HepG2 (cell line): ENCODE measurements at regions not wholly inside any gene's neighbourhood (a gene's known extent, or its start where the extent isn't known, plus 50 kb on each side); places are given as distances from the start of the nearest gene placed in this dataset.

Source experiments
- ATAC-seq: fragments of 200-7000 bp; cut with Tn5 transposase; 3 replicates; pipeline ENCODE4 v1.9.1; 2020; ENCODE audit warnings: mild to moderate bottlenecking, moderate library complexity
- BruUV-seq: library from RNA; stranded (reverse); fragments of 400-500 nt; replicated peaks from 2 replicates; lab custom pipeline; 2021; lab: Mats Ljungman, UMichigan
- CTCF ChIA-PET: fragments of 300-600 bp; formaldehyde crosslinking; extraction: SDS; loops from one replicate; lab custom pipeline; 2021; ENCODE audit warnings: low total read pairs, inconsistent platforms, low intra/inter-chr PET ratio; lab: Yijun Ruan, JAX
- POLR2A ChIA-PET: fragments of 350-600 bp; sonication (Branson Sonifier 250); formaldehyde crosslinking; loops from one replicate; lab custom pipeline; 2020; ENCODE audit warnings: antibody characterized with exemption, inconsistent platforms; lab: Yijun Ruan, JAX
- DNase-seq: peaks from one replicate; pipeline ENCODE4 v3.0.0-alpha.2; 2015; ENCODE audit warnings: low spot score
- FAIRE-seq: peaks from 3 replicates; lab custom pipeline; 2011; peaks lifted over from hg19 to GRCh38; lab: Jason Lieb, UNC
- H2AFZ ChIP-seq: one replicate; pipeline ENCODE4 v1.6.1; 2011; ENCODE audit warnings: low read length, inconsistent platforms
- H3K27ac ChIP-seq: fragments of 300-600 bp; 3 replicates; pipeline ENCODE4 v1.8.0; 2011; ENCODE audit warnings: mixed run types, mild to moderate bottlenecking, mixed read lengths, low read length, inconsistent platforms; ENCODE audit not compliant: insufficient read depth; ENCODE audit errors: extremely low read length
- H3K27me3 ChIP-seq, 2 experiments: fragments of 200-600 bp in 1 of 2; 2 replicates in 1 of 2; 3 replicates in 1 of 2; pipeline versions ENCODE4 v1.6.0 to v1.8.0; 2011; ENCODE audit warnings: low read length in 2 of 2, mild to moderate bottlenecking in 2 of 2, moderate library complexity in 2 of 2, inconsistent platforms in 1 of 2; ENCODE audit not compliant: insufficient read depth in 2 of 2, control insufficient read depth in 1 of 2
- H3K36me3 ChIP-seq, 2 experiments: fragments of 200-600 bp in 1 of 2; replicated peaks in 1 of 2; 2 replicates in 1 of 2; 3 replicates in 1 of 2; pipeline versions ENCODE4 v1.5.1 to v1.8.0; 2011; ENCODE audit warnings: low read length in 2 of 2, inconsistent platforms in 1 of 2; ENCODE audit not compliant: insufficient read depth in 2 of 2, control insufficient read depth in 1 of 2
- H3K4me1 ChIP-seq: 2 replicates; pipeline ENCODE4 v1.5.1; 2012; ENCODE audit warnings: low read length, inconsistent platforms; ENCODE audit not compliant: insufficient read depth
- H3K4me2 ChIP-seq: 2 replicates; pipeline ENCODE4 v1.6.0; 2011; ENCODE audit warnings: low read depth, low read length, inconsistent platforms
- H3K4me3 ChIP-seq, 3 experiments: fragments of 200-600 bp in 1 of 3; sonication (generic), shearing (Covaris generic) in 1 of 3; replicated peaks in 1 of 3; 2 replicates each; pipeline ENCODE4 v1.5.1; 2011 to 2016; ENCODE audit warnings: low read length in 3 of 3, inconsistent platforms in 2 of 3, low read depth in 2 of 3, mild to moderate bottlenecking in 2 of 3, control low read depth in 1 of 3, mixed read lengths in 1 of 3; ENCODE audit not compliant: insufficient read depth in 1 of 3
- H3K79me2 ChIP-seq: one replicate; pipeline ENCODE4 v1.6.1; 2011; ENCODE audit warnings: low read length, inconsistent platforms; ENCODE audit not compliant: insufficient read depth
- H3K9ac ChIP-seq: 2 replicates; pipeline ENCODE4 v1.6.0; 2011; ENCODE audit warnings: mild to moderate bottlenecking, low read depth, low read length, inconsistent platforms; ENCODE audit not compliant: insufficient read depth
- H3K9me3 ChIP-seq: 2 replicates; pipeline ENCODE4 v1.5.1; 2012; ENCODE audit warnings: mild to moderate bottlenecking, low read length
- H4K20me1 ChIP-seq: 2 replicates; pipeline ENCODE4 v1.6.0; 2011; ENCODE audit warnings: inconsistent platforms, mild to moderate bottlenecking, low read length, moderate library complexity; ENCODE audit not compliant: insufficient read depth
- ATF6 ChIP-seq: sonication (generic); formaldehyde crosslinking; conservative IDR thresholded peaks from 2 replicates; pipeline ENCODE4 v1.4.0; 2020; ENCODE audit warnings: missing genetic modification reagents
- HOMEZ ChIP-seq: IDR thresholded peaks from 2 replicates; pipeline ENCODE4 v1.6.1; 2016; ENCODE audit warnings: low read depth
- JUNB ChIP-seq: sonication (generic); formaldehyde crosslinking; IDR thresholded peaks from 2 replicates; pipeline ENCODE4 v1.8.0; 2022; ENCODE audit warnings: missing genetic modification reagents, mild to moderate bottlenecking, borderline replicate concordance
- MTF2 ChIP-seq: sonication (generic); formaldehyde crosslinking; IDR thresholded peaks from 2 replicates; pipeline ENCODE4 v1.5.0; 2020; ENCODE audit warnings: missing genetic modification reagents, borderline replicate concordance
- TGIF2 ChIP-seq: IDR thresholded peaks from 2 replicates; pipeline ENCODE4 v1.6.1; 2016; ENCODE audit warnings: control low read depth, missing compliant biosample characterization
- ZBTB40 ChIP-seq, 2 experiments: fragments of 450-650 bp in 1 of 2; sonication (generic) in 1 of 2; formaldehyde crosslinking in 1 of 2; IDR thresholded peaks; 2 replicates each; pipeline versions ENCODE4 v1.6.1 to v1.8.0; 2016 to 2022; ENCODE audit warnings: antibody characterized with exemption in 1 of 2, mild to moderate bottlenecking in 1 of 2, missing genetic modification reagents in 1 of 2
- ZNF670 ChIP-seq: sonication (generic); formaldehyde crosslinking; IDR thresholded peaks from 2 replicates; pipeline ENCODE4 v1.8.0; 2022; ENCODE audit warnings: mild to moderate bottlenecking, missing genetic modification reagents, borderline replicate concordance
- ZNF800 ChIP-seq: sonication (generic); formaldehyde crosslinking; IDR thresholded peaks from 2 replicates; pipeline ENCODE4 v1.4.0; 2020; ENCODE audit warnings: missing genetic modification reagents
- ZSCAN12 ChIP-seq: sonication (generic); formaldehyde crosslinking; IDR thresholded peaks from 2 replicates; pipeline ENCODE4 v1.9.0; 2021; ENCODE audit warnings: mild to moderate bottlenecking, missing genetic modification reagents
- WGBS: methylation state at CpG from one replicate; pipeline ENCODE4 v1.1.6; 2017; ENCODE audit warnings: low lambda C conversion rate; 5-methylcytosine and 5-hydroxymethylcytosine counted together
- in situ Hi-C: cut with HindIII; loops from 2 replicates; pipeline ENCODE4 v1.10.0; 2017; ENCODE audit warnings: low pct_unique_long_range_greater_than_20kb; ENCODE audit not compliant: extremely low pct_ligation_motif_present
- intact Hi-C: fragments of 100-400 bp; cut with micrococcal nuclease; formaldehyde crosslinking; loops from one replicate; pipeline ENCODE4 v1.10.0; 2022; ENCODE audit not compliant: unreplicated experiment

- BruUV-seq = no TSS peak
- intact Hi-C loops (no loop called here), in situ Hi-C loops (no loop called here)
- Histone ChIP-seq H2AFZ (no peak overlapping the region), H4K20me1 (no peaks in the 10 kb centered on the region), H3K4me2 (no peak overlapping the region), H3K36me3 (no peaks in the 10 kb centered on the region), H3K4me1 (no peaks in the 10 kb centered on the region), H3K9me3 (peaks cover 44% of the 10 kb centered on the region), H3K27me3 (no peaks in the 10 kb centered on the region), H3K4me3 (no peak overlapping the region), H3K79me2 (no peaks in the 10 kb centered on the region), H3K27ac (no peak overlapping the region), H3K9ac (no peak overlapping the region)
- no peak for DNase-seq
- no peak for ATAC-seq
- CTCF ChIA-PET = no interaction called here
- WGBS = 8% methylated on average over 2 of the region's 2 CpGs
- no peak for FAIRE-seq
- POLR2A ChIA-PET = no interaction called here
- no peak for TF ChIP-seq HOMEZ (CRISPR knock-in tag)
- no peak for TF ChIP-seq ATF6 (CRISPR knock-in tag)
- TF ChIP-seq ZNF670 = no peak
- no peak for TF ChIP-seq ZNF800 (CRISPR knock-in tag)
- no peak for TF ChIP-seq TGIF2 (CRISPR knock-in tag)
- TF ChIP-seq ZSCAN12 = no peak
- no peak for TF ChIP-seq ZBTB40 (IDR thresholded peaks at IDR 0.05)
- TF ChIP-seq ZBTB40 (CRISPR knock-in tag; IDR thresholded peaks at IDR 0.05) = no peak
- no peak for TF ChIP-seq MTF2 (CRISPR knock-in tag)
- no peak for TF ChIP-seq JUNB (CRISPR knock-in tag)
Observed at GRCh38 chr2:51789918-51790317, 758.0 kb upstream of the NRXN1 start.
